Panc1 (cell line): ENCODE measurements at regions not wholly inside any gene's neighbourhood (a gene's known extent, or its start where the extent isn't known, plus 50 kb on each side); places are given as distances from the start of the nearest gene placed in this dataset.
"Not testable (repeated sequence)": the region's sequence is repeated elsewhere in the genome, so short reads cannot be mapped to it uniquely, and the experiment has no call there.

Experiments
- ATAC-seq: fragments of 200-7000 bp; cut with Tn5 transposase; 2 replicates; pipeline ENCODE4 v1.9.1; 2020; ENCODE audit warnings: mild to moderate bottlenecking, moderate library complexity
- BruUV-seq: library from RNA; stranded (reverse); fragments of 400-500 nt; replicated peaks from 2 replicates; lab custom pipeline; 2021; lab: Mats Ljungman, UMichigan
- CTCF ChIA-PET: fragments of 300-600 bp; sonication (Branson Sonifier 250); formaldehyde crosslinking; loops from one replicate; lab custom pipeline; 2022; ENCODE audit warnings: antibody characterized with exemption; lab: Charles Lee
- POLR2A ChIA-PET: fragments of 300-600 bp; sonication (Branson Sonifier 250); formaldehyde crosslinking; loops from one replicate; lab custom pipeline; 2022; ENCODE audit warnings: antibody characterized with exemption; lab: Charles Lee
- DNase-seq: peaks from one replicate; pipeline ENCODE4 v3.0.0-alpha.2; 2010; ENCODE audit warnings: low read depth, low spot score
- H3K27ac ChIP-seq: 2 replicates; pipeline ENCODE4 v1.5.1; 2011; ENCODE audit warnings: mild to moderate bottlenecking, low read length, inconsistent platforms
- H3K27me3 ChIP-seq: fragments of 200-500 bp; sonication (Bioruptor generic); 2 replicates; pipeline ENCODE4 v1.6.0; 2014; ENCODE audit warnings: low read length, inconsistent platforms; ENCODE audit not compliant: control insufficient read depth, insufficient read depth
- H3K36me3 ChIP-seq: fragments of 200-500 bp; sonication (Bioruptor generic); 2 replicates; pipeline ENCODE4 v1.5.1; 2014; ENCODE audit warnings: inconsistent platforms, mild to moderate bottlenecking, low read length, moderate library complexity; ENCODE audit not compliant: control insufficient read depth, insufficient read depth
- H3K4me1 ChIP-seq: 2 replicates; pipeline ENCODE4 v1.5.1; 2011; ENCODE audit warnings: inconsistent platforms, mild to moderate bottlenecking, low read length, moderate library complexity; ENCODE audit not compliant: control insufficient read depth, insufficient read depth
- H3K4me3 ChIP-seq, 2 experiments: 2 replicates each; pipeline ENCODE4 v1.5.1; 2011 to 2012; ENCODE audit warnings: low read depth in 2 of 2, low read length in 2 of 2, mild to moderate bottlenecking in 2 of 2, inconsistent platforms in 1 of 2, moderate library complexity in 1 of 2
- H3K9me3 ChIP-seq: fragments of 200-500 bp; sonication (Bioruptor generic); 2 replicates; pipeline ENCODE4 v1.5.1; 2014; ENCODE audit warnings: low read depth, mild to moderate bottlenecking, inconsistent platforms, low read length, moderate library complexity; ENCODE audit not compliant: control insufficient read depth, insufficient read depth
- POLR2AphosphoS5 ChIP-seq: IDR thresholded peaks from 2 replicates; pipeline ENCODE4 v1.6.1; 2012; ENCODE audit warnings: mild to moderate bottlenecking, low read depth, low read length, moderate library complexity
- SIN3A ChIP-seq: IDR thresholded peaks from 2 replicates; pipeline ENCODE4 v1.6.1; 2012; ENCODE audit warnings: low read depth, mild to moderate bottlenecking, low read length, moderate library complexity, borderline replicate concordance; ENCODE audit not compliant: insufficient read depth
- TCF7L2 ChIP-seq: IDR thresholded peaks from 2 replicates; pipeline ENCODE4 v1.6.1; 2011; ENCODE audit warnings: mild to moderate bottlenecking, low read depth, low read length, inconsistent platforms
- in situ Hi-C: cut with HindIII; loops from 2 replicates; pipeline ENCODE4 v1.10.0; 2016; ENCODE audit warnings: low sequenced_read_pairs, low pct_unique_long_range_greater_than_20kb
- intact Hi-C: fragments of 100-400 bp; cut with micrococcal nuclease; formaldehyde crosslinking; loops from one replicate; pipeline ENCODE4 v1.10.0; 2022; ENCODE audit not compliant: unreplicated experiment
- TF ChIP-seq, protein P1 (sequence below): fragments of 450-650 bp; IDR thresholded peaks from 2 replicates; pipeline ENCODE4 v1.5.1; 2017; ENCODE audit warnings: mild to moderate bottlenecking
- TF ChIP-seq, protein P2 (sequence below), 2 experiments: IDR thresholded peaks; 2 replicates each; pipeline ENCODE4 v1.6.1; 2011 to 2012; ENCODE audit warnings: low read depth in 2 of 2, control low read depth in 1 of 2, low read length in 1 of 2, mild to moderate bottlenecking in 1 of 2, moderate library complexity in 1 of 2; ENCODE audit not compliant: insufficient read depth in 1 of 2

DNA sequence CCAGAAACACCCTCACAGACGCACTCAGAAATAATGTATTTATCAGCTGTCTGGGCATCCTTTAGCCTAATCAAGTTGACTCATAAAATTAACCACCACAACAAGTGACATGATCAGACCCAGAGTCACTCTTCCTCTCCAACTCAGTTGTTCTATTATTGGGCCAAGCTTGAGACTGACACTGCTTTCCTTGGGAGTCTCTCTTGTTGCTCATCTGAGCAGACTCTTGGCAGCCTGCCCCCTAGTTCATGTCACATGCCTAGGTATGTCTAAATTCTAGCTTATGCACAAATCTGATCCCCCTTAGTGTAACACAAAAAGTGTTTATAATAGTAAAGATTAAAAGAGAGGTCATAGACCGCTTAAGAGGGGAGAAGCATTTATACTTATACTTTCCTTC is 72.6 kb upstream of the ADAMTS3 start:
- Histone ChIP-seq H3K27ac (no peak overlapping the region), H3K36me3 (no peaks in the 10 kb centered on the region), H3K4me3 (no peak overlapping the region), H3K4me1 (no peaks in the 10 kb centered on the region), H3K9me3 (no peaks in the 10 kb centered on the region), H3K27me3 (no peaks in the 10 kb centered on the region)
- intact Hi-C loops (no loop called here), in situ Hi-C loops (no loop called here)
- BruUV-seq: no TSS peak
- ATAC-seq (no peak), DNase-seq (no peak)
- POLR2A ChIA-PET: no interaction called here
- TF ChIP-seq POLR2AphosphoS5: no peak
- no peak for TF ChIP-seq TCF7L2
- TF ChIP-seq, protein P1, sequence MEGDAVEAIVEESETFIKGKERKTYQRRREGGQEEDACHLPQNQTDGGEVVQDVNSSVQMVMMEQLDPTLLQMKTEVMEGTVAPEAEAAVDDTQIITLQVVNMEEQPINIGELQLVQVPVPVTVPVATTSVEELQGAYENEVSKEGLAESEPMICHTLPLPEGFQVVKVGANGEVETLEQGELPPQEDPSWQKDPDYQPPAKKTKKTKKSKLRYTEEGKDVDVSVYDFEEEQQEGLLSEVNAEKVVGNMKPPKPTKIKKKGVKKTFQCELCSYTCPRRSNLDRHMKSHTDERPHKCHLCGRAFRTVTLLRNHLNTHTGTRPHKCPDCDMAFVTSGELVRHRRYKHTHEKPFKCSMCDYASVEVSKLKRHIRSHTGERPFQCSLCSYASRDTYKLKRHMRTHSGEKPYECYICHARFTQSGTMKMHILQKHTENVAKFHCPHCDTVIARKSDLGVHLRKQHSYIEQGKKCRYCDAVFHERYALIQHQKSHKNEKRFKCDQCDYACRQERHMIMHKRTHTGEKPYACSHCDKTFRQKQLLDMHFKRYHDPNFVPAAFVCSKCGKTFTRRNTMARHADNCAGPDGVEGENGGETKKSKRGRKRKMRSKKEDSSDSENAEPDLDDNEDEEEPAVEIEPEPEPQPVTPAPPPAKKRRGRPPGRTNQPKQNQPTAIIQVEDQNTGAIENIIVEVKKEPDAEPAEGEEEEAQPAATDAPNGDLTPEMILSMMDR: no peak
- TF ChIP-seq SIN3A: no peak
- TF ChIP-seq, protein P2, sequence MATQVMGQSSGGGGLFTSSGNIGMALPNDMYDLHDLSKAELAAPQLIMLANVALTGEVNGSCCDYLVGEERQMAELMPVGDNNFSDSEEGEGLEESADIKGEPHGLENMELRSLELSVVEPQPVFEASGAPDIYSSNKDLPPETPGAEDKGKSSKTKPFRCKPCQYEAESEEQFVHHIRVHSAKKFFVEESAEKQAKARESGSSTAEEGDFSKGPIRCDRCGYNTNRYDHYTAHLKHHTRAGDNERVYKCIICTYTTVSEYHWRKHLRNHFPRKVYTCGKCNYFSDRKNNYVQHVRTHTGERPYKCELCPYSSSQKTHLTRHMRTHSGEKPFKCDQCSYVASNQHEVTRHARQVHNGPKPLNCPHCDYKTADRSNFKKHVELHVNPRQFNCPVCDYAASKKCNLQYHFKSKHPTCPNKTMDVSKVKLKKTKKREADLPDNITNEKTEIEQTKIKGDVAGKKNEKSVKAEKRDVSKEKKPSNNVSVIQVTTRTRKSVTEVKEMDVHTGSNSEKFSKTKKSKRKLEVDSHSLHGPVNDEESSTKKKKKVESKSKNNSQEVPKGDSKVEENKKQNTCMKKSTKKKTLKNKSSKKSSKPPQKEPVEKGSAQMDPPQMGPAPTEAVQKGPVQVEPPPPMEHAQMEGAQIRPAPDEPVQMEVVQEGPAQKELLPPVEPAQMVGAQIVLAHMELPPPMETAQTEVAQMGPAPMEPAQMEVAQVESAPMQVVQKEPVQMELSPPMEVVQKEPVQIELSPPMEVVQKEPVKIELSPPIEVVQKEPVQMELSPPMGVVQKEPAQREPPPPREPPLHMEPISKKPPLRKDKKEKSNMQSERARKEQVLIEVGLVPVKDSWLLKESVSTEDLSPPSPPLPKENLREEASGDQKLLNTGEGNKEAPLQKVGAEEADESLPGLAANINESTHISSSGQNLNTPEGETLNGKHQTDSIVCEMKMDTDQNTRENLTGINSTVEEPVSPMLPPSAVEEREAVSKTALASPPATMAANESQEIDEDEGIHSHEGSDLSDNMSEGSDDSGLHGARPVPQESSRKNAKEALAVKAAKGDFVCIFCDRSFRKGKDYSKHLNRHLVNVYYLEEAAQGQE (IDR thresholded peaks at IDR 0.05; ENCODE audit: insufficient read depth in 1 of 2, low read depth in 2 of 2, low read length in 1 of 2): no peak
- CTCF ChIA-PET: no interaction called here

- H3K4me3 ChIP-seq, H3K9me3 ChIP-seq, DNase-seq, H3K27me3 ChIP-seq, H3K4me1 ChIP-seq, in situ Hi-C loops, H3K27ac ChIP-seq, ATAC-seq, CTCF ChIA-PET, POLR2A ChIA-PET, intact Hi-C loops, BruUV-seq, H3K36me3 ChIP-seq: not testable (repeated sequence)
These were observed 67.8 kb upstream of the ADAMTS3 start for GRCh38 chr4:72636866-72637265.

DNA sequence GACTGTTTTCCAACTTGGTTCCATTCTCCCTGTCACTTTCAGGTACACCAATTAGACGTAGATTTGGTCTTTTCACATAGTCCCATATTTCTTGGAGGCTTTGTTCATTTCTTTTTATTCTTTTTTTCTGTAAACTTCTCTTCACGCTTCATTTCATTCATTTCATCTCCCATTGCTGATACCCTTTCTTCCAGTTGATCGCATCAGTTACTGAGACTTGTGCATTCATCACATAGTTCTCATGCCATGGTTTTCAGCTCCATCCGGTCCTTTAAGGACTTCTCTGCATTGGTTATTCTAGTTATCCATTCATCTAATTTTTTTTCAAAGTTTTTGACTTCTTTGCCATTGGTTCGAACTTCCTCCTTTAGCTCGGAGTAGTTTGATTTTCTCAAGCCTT is 66.9 kb upstream of the ADAMTS3 start:
- CTCF ChIA-PET, DNase-seq, H3K4me3 ChIP-seq, H3K27me3 ChIP-seq, POLR2A ChIA-PET, H3K9me3 ChIP-seq, H3K27ac ChIP-seq, BruUV-seq, intact Hi-C loops, in situ Hi-C loops, ATAC-seq, H3K4me1 ChIP-seq, H3K36me3 ChIP-seq: not testable (repeated sequence)

GRCh38 chr4:72632253-72632652 is 63.2 kb upstream of the ADAMTS3 start:
- ATAC-seq, BruUV-seq, intact Hi-C loops, POLR2A ChIA-PET, H3K9me3 ChIP-seq, H3K36me3 ChIP-seq, in situ Hi-C loops, H3K4me1 ChIP-seq, CTCF ChIA-PET, DNase-seq, H3K27ac ChIP-seq, H3K27me3 ChIP-seq, H3K4me3 ChIP-seq: not testable (repeated sequence)
